ENCODE measurements at regions not wholly inside any gene's neighbourhood (a gene's known extent, or its start where the extent isn't known, plus 50 kb on each side); places are given as distances from the start of the nearest gene placed in this dataset.

DNA sequence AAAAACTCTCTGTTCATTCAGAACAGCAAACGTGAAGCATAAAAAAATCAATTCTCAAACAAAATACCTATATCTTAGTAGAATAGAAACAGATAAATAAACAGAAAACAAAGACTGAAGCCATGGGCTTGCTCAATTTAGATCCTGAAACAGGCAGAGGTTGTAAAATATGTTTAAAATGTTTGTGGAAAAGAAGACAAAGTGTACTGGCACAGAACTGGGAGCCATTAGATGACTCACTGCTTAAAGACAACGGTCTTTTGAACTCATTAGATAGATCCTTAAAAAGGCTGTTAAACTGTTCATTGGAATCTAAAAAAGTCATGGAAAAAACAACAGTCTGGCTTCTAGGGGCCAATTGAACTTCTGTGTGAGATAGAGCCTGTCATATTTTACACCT, 247.0 kb upstream of the NDST4 start:
- no peak for DNase-seq

GRCh38 chr4:115357776-115358175, 244.4 kb upstream of the NDST4 start:
- DNase-seq = no peak

- no peak for DNase-seq
Measured at GRCh38 chr4:115356176-115356575, 242.8 kb upstream of the NDST4 start.

DNA sequence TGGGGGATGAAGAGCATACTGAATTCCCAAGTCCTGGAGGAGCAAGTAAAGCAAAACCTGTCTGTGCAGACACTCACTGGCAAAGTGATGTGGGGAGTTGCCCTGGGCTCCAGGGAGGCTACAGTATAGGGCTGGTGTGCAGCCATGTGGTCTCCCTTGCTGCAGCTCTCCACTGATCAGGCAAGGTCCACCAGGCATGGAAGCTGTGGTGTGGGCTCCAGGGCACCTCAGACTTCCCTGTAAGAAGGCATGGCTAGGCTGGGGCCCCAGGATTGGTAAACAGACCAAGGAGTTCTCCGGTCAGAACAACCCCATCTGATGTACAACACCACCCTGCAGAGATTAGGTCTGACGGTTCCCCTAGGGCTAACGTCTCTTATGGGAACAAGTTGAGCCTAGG, 241.9 kb upstream of the NDST4 start:
- no peak for DNase-seq

DNA sequence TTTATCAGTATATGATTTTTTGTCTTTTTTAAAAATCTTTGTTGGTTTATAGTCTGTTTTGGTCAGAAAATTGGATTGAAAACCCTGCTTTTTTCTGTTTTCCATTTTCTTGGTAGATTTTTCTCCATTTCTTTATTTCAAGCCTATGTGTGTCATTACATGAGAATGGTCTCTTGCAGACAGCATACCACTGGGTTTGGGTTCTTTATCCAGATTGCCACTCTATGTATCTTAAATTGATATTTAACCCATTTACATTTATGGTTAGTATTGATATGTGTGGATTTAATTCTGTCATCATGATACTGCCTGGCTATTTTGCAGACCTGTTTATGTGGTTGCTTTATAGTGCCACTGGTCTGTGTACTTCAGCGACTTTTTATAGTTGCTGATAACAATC, 239.9 kb upstream of the NDST4 start:
- no peak for DNase-seq

- DNase-seq = no peak
Measured at GRCh38 chr4:115343171-115343570, 229.8 kb upstream of the NDST4 start.

DNA sequence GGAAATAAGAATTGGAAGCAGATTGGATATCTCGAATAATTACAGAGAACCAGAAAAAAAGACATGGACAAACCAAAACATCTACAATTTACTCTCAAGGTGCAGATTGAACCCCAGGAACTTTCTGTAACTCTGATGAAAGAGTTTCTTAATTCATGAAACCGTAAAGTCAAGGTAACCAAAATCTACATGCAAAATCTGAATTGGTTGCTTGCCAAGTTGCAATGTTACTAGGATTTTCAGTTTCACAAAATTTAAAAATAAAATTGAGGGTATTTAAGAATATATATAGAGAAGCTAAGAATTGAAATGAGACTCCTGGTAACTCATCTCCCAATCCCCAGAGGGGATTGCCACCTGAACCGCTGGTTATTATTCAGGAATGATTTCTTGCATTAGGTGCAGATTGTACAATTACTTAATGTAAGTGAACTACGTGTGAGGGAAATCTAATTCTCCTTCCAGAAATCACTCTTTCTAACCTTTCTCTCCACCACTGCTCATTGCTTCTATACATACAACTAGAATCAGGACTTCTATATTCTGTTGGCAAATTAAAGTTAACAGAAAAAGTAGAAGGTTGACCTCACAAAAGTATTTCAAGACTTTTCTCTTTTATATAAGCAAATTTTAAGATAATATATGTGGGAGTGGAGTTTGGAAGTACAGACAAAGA, 221.5 kb upstream of the NDST4 start:
- DNase-seq = no peak

DNA sequence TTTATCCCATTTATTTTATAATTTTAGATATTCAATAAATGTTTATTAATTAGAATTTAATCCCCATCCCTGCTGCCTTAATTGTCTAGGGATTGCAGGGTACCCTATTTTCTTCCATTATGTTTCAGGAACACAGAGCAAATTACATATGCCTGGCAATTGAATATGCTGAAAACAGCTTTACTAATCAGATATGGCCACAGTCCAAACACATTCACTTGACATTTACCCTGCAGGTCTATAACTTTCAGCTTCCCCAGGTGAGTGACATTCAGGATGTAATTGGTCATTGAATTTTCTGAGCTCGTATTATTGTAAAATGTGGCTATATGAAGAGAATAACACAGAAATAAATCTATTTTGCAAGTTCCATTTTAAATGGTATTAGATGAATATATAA, 218.7 kb upstream of the NDST4 start:
- DNase-seq = no peak

DNA sequence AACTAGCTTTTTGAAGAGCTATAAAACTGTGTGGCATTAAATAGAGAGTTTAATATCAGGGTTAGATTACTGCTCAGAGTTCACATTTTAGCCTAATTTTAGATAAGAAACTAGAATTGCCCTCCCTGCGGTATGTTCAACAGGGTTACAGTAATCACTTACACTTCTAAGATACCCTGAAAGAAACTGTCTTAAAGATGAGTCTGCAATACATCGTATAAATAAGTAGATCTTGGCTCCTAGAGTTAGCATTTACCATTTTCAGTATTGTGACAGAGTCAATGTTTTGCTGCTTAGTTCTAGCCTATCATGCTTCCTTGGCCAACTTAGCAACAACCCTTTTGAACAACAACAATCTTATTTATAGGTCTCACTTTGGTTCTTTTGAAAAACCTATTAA, 217.8 kb upstream of the NDST4 start:
- no peak for DNase-seq

DNA sequence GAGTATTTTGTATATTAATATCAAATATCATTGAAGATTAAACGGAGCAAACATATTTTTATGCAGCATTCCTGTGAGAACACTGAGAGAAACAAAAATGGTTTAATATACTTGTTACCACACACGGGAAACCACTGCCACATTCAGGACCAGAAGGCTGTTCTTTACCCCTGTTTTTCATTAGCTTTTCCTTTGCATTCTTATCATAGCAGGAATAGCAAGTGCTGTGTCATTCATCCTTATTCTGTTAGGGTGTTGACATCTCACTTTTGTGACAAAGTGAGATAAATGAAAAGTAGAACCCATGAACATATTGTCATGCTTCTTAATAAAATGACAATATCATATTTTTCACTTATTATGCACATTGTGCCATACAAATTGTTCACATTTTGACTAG, 212.4 kb upstream of the NDST4 start:
- no peak for DNase-seq

- DNase-seq = peak in 2 of 56 donors; percentile 1 to 2
Measured at GRCh38 chr4:115323106-115323707, 209.8 kb upstream of the NDST4 start.

DNA sequence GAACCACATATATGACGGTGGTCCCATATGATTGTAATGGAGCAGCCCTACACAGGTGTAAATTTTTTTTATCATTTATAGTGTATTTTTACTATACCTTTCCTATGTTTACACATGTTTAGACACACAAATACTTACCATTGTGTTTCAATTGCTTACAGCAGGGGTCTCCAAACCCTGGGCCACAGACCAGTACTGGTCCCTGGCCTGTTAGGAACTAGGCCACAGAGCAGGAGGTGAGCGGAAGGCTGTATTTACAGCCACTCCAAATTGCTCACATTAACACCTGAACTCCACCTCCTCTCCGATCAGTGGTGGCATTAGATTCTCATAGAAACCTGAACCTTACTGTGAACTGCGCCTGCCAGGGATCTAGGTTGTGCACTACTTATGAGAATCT, 201.8 kb upstream of the NDST4 start:
- DNase-seq = no peak

DNA sequence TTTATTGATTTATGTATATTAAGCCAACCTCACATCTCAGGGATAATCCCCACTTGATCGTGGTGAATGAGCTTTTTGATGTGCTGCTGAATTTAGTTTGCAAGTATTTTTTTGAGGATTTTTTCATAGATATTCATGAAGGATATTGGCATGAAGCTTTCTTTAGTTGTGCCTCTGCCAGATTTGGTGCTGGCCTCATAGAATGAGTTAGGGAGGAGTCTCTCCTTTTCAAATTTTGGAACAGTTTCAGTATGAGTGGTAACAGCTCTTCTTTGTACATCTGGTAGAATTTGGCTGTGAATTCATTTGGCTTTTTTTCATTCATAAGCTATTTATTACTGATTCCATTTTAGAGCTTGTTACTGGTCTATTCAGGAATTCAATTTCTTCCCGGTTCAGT, 197.2 kb upstream of the NDST4 start:
- DNase-seq = no peak

- no peak for DNase-seq
Measured at GRCh38 chr4:115294717-115295116, 181.3 kb upstream of the NDST4 start.

- DNase-seq = no peak
Measured at GRCh38 chr4:115293093-115293462, 179.7 kb upstream of the NDST4 start.

DNA sequence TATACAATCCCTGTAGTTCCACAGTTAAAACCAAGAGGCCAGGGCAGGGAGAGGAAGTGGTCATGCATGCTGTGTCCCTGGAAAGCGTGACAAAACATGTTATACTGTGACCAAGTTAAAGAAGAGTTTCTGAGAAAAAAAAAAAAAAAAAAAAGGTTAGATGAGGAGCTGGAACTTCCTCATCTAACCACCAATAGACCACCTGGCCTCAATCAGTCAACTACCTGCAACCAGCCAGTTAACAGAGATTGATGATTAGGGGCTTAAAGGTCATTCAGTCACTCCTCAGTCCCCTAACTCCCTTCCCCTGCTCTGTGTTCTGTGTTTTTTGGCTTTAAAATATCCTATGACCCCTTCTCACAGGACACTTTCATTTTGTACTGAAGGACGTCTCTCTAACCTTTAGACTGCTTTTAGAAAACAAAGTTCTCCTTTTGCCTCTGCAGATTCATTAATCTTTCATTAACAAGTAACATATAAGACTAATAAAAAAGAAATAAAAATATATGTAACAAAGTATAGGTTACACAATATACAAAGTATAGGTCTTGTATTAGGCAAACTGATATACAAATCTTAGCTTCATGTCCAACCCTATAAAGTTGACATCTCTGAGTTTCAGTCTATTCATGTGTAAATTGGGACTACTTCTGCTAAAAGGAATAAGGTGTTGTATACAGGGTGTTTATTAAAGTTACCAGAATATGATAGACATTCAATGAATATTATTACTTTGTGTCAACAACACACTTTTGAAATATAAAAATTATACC, 179.1 kb upstream of the NDST4 start:
- no peak for DNase-seq

- DNase-seq = no peak
Measured at GRCh38 chr4:115287426-115287825, 174.0 kb upstream of the NDST4 start.

DNA sequence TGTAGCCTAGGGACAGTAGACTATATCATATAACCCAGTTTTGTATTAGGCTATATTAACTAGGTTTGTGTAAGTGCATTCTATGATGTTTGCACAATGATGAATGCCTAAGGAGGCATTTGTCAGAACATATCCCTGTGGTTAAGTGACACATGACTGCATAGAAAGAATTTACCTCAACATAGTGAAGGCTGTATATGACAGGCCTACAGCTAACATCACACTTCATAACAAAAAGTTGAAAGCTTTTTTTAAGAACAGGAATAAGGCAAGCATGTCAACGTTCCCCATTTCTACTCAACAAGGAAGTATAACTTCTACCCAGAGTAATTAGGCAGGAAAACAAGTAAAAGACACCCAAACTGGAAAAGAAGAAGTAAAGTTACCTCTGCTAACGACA, 165.9 kb upstream of the NDST4 start:
- no peak for DNase-seq

- DNase-seq = no peak
Measured at GRCh38 chr4:115278830-115279229, 165.4 kb upstream of the NDST4 start.

DNA sequence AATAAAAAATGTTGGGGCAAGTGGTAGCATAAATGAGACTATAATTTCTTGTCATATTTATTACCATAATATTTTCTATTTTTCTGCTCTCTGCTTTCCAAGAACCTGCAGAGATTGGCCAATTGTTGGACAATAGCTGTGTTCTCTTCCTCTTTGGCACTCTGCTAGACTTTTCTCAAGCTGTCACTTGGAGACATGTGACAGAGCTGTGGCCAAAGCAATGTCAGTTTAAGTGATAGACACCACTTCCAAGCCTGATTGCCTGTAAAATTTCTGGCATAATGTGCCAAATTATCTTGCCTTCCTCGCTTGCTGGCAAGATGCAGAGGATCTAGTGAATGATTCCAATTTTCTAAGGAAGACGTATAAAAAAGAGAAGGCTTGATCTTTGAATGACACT, 162.2 kb upstream of the NDST4 start:
- peak in 8 of 56 donors; percentile 0 to 13 (median 0) for DNase-seq

DNA sequence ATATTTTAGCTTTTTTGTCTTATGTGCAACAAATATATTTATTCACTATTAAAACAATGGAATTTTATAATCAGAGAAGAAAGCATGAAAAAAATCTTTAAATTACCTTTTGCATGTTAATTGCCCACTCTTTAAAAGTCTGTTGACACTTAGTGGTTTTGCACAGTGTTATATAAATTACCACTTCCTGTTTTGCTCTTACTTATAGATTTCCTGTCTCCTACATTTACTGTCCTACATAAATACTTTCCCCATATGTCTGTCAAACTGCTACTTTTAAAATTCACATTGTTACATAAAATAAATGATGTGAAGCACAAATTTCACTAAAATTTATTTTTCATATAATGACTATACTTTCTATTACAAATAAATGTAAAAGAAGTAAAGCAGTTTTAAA, 161.1 kb upstream of the NDST4 start:
- no peak for DNase-seq

DNA sequence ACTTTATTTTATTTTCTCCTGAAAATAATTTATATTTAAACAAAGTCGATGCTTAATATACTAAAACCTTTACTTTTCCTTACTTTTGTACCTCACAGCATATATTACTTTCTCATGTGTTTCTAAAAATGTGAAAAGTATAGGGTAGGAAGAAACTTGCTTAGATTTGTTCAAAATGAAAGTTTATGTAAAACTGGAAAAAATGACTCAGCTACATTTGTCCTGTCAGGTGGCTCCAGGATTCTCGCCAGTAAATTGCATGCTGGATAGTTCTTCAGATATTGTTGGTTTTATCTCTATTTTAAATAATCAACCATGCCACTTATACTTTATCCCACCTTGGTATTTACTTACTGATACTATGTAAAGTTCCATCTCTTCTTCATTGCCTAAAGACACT, 159.2 kb upstream of the NDST4 start:
- no peak for DNase-seq

GRCh38 chr4:115272185-115272584, 158.8 kb upstream of the NDST4 start:
- no peak for DNase-seq
